ENCODE measurements at regions not wholly inside any gene's neighbourhood (a gene's known extent, or its start where the extent isn't known, plus 50 kb on each side); places are given as distances from the start of the nearest gene placed in this dataset.

DNA sequence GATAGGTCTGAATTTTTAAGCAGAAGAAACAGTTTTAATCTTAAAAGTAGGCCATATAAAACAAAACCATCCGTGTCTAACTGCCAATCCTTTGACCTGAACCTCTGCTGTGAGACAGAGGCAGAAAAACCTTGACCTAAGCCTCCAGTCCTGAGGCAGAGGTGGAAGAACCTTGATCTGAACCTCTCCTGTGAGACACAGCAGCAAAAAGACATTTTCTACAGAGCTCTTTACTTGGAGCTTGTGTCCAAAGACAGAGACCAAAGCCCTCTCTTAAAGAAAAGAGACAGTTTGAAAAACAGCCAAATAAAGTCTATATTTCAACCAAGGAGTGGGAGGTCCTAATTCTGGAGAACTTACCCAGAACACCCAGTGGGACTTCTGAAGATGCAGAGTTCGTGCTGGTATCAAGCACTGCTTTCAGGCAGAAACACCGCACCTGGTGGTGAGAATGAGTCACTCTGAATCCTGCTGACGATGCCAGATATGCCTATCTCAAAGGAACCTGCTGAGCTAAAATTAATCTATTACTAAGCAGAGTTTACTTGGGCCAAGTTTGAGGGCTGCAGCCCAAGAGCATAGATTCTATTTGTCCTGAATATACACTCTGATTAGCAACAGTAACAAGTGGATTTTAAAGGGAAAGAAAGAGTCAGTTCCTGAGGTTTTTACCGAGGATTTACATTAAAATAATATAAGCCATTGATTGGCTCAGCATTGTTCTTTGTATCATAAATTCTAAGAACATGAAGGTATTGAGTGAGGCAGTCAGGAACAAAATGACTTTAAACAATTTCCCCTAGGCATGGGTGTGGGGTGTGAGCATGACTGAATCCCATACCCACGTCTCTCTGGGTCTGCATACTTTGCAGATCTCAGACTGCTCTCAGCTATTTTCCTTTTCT, 806.4 kb downstream of the TRIB2 start:
- no peak for DNase-seq (ENCODE audit: low read depth in 1 of 2, low spot score in 2 of 2)

More for the DNA sequence above, 806.4 kb downstream of the TRIB2 start:
- Histone ChIP-seq H3K79me1 (ENCODE audit: low read depth, low read length) (no peaks in the 10 kb centered on the region), H4K5ac (ENCODE audit: insufficient read length, low read depth, low read length) (no peak overlapping the region), H4K8ac (ENCODE audit: extremely low read depth, insufficient read depth, low read length) (no peak overlapping the region), H3K27ac (ENCODE audit: low read depth, low read length) (no peak overlapping the region), H3K79me2 (ENCODE audit: control insufficient read depth in 1 of 2, insufficient read depth in 2 of 2, low read length in 2 of 2) (no peaks in the 10 kb centered on the region), H3K9ac (replicated peaks in 1 of 4; ENCODE audit: extremely low read depth in 1 of 4, low read depth in 3 of 4, low read length in 3 of 4) (no peak overlapping the region), H4K91ac (replicated peaks; ENCODE audit: insufficient read length, low read length) (no peak overlapping the region), H3K4me3 (ENCODE audit: extremely low read depth in 1 of 4, insufficient read depth in 2 of 4, low read depth in 3 of 4, low read length in 4 of 4) (no peak overlapping the region), H2BK120ac (replicated peaks; ENCODE audit: low read depth, low read length) (no peak overlapping the region), H3K23ac (ENCODE audit: insufficient read length) (no peak overlapping the region), H2AK5ac (ENCODE audit: low read depth, low read length) (no peak overlapping the region), H3K4ac (replicated peaks; ENCODE audit: insufficient read length, low read depth, low read length) (no peak overlapping the region), H3K4me2 (ENCODE audit: insufficient read depth in 1 of 2, low read depth in 2 of 2, low read length in 2 of 2) (no peak overlapping the region), H2BK12ac (ENCODE audit: low read depth, low read length) (no peak overlapping the region), H3K23me2 (ENCODE audit: low read depth, low read length) (no peaks in the 10 kb centered on the region), H2BK5ac (ENCODE audit: low read depth, low read length) (no peak overlapping the region), H2AFZ (ENCODE audit: low read length) (no peak overlapping the region), H2BK20ac (ENCODE audit: low read length) (no peak overlapping the region), H3K4me1 (replicated peaks in 1 of 4; ENCODE audit: control insufficient read depth in 3 of 4, insufficient read depth in 4 of 4, low read length in 3 of 4) (no peaks in the 10 kb centered on the region), H3K36me3 (ENCODE audit: control insufficient read depth in 2 of 4, insufficient read depth in 4 of 4, low read length in 3 of 4) (no peaks in the 10 kb centered on the region), H4K20me1 (replicated peaks in 1 of 2; ENCODE audit: control insufficient read depth in 1 of 2, insufficient read depth in 2 of 2, low read length in 2 of 2) (no peaks in the 10 kb centered on the region), H3K14ac (ENCODE audit: insufficient read length) (no peak overlapping the region), H3K9me3 (ENCODE audit: insufficient read depth in 2 of 2, low read depth in 1 of 2, low read length in 1 of 2) (peaks cover 0 to 3% of the 10 kb centered on the region in 2 experiments; a peak in 2 of 4 replicates), H3K56ac (replicated peaks; ENCODE audit: insufficient read length, low read depth, low read length) (no peak overlapping the region), H2BK15ac (ENCODE audit: low read length) (no peak overlapping the region), H3K18ac (ENCODE audit: extremely low read depth, low read length) (no peak overlapping the region), H3K27me3 (replicated peaks in 1 of 4; ENCODE audit: control insufficient read depth in 3 of 4, extremely low read depth in 1 of 4, insufficient read depth in 3 of 4, low read length in 3 of 4) (no peaks in the 10 kb centered on the region)
- TF ChIP-seq JUND (IDR thresholded peaks at IDR 0.05; ENCODE audit: low read length) (no peak), MAX (IDR thresholded peaks at IDR 0.05) (no peak), ATF3 (IDR thresholded peaks at IDR 0.05; ENCODE audit: insufficient read depth, low read depth, low read length) (no peak), TAF7 (optimal IDR thresholded peaks at IDR 0.05; ENCODE audit: borderline replicate concordance, low read depth, low read length) (no peak)
- CTCF ChIA-PET (ENCODE audit: partially characterized antibody): interaction anchor here (1.0 kb wide), 1 partner anchor 18 kb away, joined by 3 read pairs; no protein-coding TSS in a partner anchor
- WGBS, 2 experiments (ENCODE audit: extremely low coverage in 1 of 2, insufficient coverage in 1 of 2, insufficient read length in 1 of 2, insufficient replicate concordance in 2 of 2, low coverage in 1 of 2, low lambda C conversion rate in 2 of 2, missing lambda C conversion rate in 1 of 2): 69% methylated on average over 6 of the region's 6 CpGs; no CpG with 5 or more reads in 1 of the 2 experiments
- POLR2A ChIA-PET (ENCODE audit: partially characterized antibody): no interaction called here
- no peak for FAIRE-seq

All from H1 (cell line).